GM18519 (cell line): ENCODE measurements at regions not wholly inside any gene's neighbourhood (a gene's known extent, or its start where the extent isn't known, plus 50 kb on each side); places are given as distances from the start of the nearest gene placed in this dataset.

Experiments
- ATAC-seq: cut with Tn5 transposase; IDR thresholded peaks from one replicate; pipeline ENCODE4 v1.9.1; 2021; ENCODE audit warnings: mild to moderate bottlenecking, moderate library complexity; ENCODE audit not compliant: unreplicated experiment, low FRiP score

DNA sequence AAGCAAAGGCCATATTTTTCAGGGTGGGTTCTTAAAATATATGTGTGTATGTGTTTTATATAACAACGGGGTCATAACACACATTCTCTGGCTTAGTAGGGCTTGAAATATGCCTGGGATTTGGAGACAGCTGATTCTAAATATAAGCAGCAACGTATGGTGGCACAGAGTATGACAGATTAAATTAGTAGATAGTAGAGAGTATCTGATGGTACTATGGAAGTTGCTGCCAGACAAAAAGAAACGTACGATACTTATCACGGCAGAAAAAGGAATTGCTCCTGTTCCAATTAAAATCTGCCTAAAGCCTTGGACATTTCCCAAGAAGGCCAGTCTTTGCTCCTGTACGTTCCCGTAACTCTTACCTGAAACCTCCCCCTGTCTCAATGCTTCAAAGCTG lies 607.9 kb upstream of the ID2 start:
- no peak for ATAC-seq

DNA sequence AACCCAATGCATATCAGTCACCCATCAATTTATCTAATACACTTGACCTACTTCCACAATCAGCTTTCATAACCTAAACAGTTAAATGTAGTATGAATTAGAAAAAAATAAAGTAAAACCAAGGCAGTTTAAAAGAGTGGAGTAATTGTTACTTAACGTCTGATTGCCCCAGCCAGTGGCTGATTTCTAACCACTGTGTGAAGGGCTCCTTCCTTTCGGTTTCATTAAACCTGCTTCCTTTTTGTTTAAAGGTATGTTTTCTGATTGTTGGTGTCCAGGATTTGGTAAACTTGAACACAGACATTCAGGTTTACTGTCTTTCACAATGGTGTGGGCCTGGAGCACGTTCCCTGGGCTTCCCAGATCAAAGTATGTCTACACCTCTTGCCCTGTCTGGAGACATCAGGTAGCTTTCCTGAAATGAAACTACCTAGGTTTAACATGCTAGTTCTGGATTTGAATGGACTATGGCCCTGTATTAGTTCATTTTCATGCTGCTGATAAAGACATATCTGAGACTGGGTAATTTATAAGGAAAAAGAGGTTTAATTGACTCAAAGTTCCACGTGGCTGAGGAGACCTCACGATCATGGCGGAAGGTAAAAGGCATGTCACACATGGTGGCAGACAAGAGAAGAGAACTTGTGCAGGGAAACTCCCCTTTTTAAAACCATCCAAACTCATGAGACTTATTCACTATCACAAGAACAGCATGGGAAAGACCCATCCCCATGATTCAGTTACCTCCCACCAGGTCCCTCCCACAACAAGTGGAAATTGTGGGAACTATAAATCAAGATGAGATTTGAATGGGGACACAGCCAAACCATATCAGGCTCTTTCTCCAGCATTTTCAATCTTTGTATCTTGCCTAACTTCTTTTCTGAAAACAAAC lies 605.2 kb upstream of the ID2 start:
- no peak for ATAC-seq

DNA sequence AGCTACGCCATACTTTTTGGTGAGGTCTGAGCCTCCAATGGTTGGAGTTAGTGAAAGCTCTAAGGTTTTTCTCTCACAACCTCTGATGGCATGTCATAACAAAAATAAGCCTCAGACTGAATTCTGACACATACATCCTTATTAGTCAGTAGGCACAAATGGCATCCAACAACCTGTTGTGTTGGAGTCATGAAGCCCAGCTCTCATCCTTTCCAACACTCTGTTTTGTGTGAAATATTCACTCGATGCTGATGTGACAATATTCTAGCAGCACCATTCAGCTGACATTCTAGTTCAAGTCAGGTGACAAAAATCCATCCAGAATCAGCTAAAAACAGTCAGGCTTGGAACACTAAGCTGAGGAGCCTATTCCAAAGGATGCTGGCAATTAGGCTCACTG lies 603.2 kb upstream of the ID2 start:
- no peak for ATAC-seq

DNA sequence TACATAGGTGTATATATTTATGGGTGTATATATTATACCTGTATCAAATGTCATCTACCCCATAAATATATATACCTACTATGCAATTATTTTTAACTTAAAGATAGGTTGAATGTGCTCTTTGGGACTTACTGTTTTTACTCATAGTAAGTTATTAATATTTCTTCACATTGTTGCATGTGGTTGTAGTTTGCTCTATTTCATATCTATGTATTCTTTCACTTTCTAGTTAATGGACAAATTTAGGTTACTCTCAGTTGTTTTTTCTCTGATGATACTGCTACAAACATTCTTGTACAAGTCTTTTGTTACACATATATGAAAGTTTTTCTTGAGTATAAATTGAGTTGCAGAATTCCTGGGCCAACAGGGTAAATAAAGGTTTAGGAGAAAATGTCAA lies 601.8 kb upstream of the ID2 start:
- no peak for ATAC-seq

DNA sequence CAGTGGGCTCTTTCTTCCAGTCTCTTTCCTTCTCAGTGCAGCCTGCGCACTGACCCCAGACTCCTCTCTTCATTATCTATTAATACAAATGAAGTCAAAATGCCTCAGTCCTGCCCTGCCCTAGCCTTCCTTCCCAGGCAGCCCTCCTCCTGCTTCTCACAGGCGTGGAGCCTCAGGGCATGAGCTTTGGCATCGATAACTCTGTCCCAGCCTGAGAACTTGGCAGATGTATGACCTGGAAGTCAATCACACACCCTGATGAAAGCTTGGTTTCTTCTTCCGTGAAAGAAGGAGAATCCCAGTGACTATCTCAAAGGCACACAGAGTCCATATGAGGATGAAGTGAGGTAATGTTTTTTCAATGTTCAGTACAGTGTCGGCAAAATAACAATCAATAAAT lies 600.7 kb upstream of the ID2 start:
- no peak for ATAC-seq

DNA sequence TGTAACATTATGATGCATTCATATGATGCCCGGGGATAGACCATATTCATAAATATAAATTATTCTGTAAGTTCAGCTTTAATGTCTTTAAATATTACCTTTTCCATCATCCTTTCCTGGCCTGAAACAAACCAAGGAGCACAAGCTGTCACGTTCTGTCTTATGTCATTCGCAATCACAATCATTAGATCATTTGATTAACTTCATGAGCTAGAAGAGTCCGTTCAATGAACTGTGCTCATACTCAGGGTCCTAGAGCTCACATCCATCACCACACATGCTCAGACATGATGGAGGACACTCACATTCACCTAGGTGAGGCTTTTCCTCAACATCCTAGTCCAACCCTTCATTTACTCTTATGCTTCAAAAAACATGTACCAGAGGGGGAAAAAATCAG lies 599.0 kb upstream of the ID2 start:
- no peak for ATAC-seq

DNA sequence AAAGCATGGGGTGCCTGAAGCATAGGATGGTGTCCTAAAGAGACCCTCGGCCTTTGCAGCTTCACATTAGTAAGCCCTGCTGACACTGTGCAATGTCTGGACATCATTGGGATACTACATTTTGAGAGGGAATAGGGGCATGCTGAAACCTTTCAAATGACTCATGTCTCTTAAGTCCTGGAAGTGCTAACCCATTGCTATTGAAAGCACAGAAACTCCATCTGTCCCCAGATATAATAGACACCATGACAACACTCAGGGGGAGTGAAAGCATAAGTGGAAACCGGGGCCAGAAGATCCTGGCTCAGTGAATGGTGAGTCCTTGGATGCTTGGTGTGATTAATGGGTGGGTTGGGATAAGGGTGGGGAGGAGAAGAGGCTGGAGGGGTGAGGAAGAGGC lies 595.5 kb upstream of the ID2 start:
- no peak for ATAC-seq

DNA sequence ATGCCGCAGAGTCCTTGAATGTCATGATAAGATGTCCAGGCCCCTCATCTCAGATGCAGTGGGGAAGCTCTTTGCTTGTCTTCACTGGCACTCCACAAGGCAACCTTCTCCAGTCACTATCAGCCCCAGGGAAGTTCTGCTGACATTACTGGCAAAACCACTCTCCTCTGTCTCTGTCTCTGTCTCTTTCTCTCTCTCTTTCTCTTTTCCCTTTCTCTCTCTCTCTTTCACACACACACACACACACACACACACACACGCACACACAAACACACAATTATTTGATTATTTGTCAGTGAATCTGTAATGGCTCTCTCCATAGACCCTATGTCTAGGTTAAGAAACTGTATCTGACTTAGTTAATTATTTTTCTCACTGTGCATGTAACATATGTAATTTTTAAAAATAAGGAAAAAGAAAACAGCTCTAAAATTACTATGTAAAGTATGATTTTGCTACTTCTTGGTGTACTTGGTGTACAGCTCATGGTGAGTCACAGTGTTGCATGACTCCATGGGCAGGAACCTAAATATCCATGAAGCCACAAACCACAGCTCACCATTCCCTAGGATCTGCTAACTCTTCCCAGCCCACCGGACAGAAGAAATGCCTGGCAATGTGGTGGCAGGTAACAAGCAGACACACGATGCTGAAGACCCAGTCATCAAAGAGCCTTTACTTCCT lies 594.9 kb upstream of the ID2 start:
- no peak for ATAC-seq

DNA sequence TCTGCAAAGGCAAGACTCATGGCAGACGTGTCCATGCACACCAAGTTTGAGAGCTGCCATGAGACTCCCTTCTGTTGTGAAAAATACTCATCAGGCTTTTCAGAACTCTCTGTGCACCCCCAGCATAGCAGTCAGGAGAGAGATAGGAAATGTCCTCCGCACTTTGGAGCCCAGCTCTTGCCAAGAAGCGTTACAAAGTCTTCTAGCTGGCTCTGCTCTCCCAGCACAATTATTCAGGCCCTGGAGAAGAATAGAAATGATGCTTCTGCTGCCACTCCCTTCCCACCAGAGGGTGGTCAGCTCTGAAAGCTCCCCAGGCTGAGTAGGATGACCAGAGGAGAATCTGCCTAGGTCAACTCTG lies 594.4 kb upstream of the ID2 start:
- ATAC-seq = no peak

DNA sequence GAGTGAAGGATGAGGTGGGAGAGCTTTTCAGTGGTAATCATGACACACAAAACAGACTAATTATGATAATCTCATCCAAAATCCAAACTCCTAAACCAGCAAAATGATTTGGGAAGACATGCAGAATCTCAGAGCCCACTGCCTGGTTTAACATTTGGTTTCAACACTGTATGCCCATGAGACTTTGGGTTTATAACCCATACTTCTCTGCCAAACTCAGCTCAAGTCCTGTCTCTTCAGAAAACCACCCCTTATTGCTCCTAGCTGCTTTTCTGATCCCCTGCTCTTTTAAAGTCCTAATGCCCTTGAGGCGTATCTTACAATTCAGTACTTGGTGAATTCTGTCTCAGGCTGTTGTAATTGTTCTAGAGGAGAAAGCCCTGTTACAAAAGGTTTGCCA lies 593.0 kb upstream of the ID2 start:
- no peak for ATAC-seq

DNA sequence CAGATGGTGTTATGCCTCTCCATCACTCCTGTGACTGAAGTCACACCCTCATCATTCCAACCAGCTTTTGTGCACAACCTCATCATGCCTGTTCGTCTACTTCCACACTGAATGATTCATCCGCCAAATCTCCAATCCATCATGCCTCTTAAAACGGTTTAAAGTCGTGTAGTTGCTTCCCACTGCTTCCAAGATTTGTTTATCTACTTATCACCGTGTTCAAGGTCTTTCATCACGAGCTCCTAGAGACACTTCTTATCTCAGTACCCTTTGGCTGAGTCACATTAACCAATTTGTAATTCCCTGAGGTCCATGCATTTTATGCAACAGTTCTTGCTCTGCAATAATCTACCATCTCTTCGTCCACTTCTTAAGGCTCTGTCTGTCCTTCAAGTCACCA lies 592.3 kb upstream of the ID2 start:
- ATAC-seq = no peak

DNA sequence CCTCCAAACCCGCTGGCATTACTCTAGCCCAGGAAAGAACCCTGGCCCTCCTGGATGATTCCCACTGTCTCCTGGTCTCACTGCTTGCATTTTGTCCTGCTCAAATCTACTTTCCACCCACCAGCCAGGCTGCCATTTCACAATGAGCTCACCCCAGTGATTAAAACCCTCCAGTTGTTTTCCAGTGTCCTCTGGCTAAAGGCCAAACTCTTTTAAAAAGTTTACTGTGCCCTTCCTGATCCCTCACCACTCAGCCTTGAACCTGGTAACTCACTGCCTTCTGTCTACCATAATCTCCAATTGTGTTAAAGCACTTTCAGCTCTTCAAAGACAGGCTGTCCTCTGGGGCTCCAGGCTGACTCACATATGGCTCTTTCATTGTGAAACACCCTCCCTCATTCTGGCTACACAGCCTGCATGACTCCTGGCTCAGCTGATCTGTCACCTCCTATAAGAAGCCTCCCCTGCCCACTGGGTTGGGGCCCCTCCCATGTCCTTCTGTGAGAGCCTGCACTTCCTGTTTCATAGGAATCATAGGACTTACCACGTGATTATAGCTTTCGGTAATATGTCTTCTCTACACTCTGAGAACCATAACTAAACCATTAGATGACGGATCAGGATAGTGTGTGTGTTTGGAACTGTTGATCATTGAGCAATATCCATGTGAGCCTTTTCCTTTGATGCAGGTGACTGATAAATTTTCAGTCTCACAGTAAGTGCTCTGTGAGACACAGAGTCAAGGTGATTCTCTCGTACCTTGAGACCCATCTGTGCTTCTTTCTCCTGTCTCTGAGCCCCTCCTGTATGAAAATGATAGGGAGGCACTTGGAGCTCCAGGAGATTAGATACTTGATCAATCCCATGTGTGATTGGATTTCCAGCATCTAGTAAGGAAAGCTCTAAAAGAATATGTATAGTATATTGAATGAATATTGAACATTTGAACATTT lies 590.8 kb upstream of the ID2 start:
- peak; percentile 68 for ATAC-seq

DNA sequence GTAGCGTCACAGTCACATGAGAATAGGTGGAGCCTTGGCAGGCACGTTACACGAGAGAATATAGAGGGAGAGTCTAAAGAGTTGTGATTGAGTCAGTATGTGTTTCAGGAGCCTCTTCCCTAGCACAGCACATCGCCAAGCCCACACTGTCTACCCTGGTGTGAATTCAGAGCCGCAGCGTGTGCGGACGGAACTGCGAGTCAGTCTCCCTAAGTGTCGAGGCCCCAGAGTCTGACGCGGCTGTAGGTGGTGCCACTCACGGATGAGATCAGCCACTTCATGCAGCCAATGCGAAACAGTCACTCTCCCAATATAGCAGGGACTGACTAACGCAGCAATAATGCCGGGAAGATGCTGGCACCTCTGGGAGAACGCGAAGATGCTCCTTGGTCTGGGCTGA lies 587.3 kb upstream of the ID2 start:
- ATAC-seq = no peak

DNA sequence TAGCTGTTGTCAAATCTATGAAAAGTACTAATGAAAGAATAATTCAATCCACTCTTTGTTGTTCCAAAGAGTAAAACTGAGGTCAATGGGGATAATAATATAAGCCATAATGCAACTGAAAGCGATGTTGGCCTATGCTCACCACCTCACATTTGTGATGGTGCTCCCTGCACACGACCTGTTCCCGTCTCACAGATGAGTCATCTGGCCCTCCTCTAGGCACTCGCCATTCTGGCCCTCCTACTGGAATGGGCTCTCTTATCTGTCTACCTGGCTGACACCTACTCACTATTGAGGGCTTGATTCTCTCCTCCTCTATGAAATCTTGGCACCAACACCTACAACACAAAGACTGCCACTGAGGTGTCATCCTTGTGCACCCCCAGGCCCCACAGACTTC lies 585.9 kb upstream of the ID2 start:
- ATAC-seq = no peak

DNA sequence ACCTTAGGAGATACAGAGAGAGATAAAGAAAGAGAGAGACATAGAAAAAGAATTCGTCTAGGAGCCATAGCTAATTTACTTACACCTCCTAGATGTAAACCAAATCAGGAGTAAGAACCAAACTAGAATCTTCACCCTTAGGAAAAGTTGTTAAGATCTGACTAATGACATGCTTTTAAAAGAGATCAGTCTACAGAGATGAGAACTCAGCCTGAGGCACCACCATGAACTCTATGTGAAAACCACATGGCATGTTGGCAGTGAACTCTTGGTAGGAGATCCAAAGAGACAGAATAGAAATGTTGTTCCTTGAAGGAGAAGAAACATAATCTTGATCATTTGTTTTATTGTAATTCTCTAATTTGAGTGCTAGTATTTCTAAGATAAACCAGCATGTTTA lies 585.4 kb upstream of the ID2 start:
- ATAC-seq = no peak

DNA sequence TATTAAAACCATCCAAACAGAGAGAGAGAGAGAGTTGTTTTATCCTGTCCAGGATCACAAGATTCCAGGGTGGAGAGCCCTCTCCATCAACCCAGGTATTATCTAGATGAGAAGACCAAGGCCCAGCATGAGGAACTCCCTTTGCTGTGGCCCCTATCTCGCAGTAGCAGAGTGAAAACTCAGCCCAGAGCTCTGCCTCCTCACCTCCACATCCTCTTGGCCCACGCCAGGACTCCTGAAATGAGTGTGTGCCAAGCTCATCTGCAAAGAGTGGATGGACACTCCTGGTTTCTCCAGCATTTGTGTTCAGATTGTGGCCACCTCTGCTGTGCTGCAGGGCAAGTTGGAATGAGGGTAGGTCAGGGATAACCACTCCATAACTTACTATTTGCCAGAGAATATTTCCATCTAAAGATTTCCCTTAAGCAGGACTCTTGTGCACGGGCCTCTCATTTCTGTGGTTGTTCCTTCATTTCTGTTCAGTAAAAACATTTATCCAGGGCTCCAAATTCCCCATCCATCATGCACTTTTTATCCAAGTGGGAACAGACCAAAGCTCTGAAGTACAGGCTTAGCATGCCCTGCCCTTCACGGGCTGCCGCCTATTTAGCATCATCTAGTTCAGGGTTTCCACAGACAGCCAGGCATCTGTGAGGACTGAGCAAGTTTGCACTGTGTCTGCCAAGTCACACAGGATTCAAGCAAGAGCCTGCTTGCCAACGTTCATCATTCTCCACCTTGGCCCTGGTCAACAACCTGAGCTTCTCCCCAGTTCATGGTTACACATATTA lies 583.2 kb upstream of the ID2 start:
- no peak for ATAC-seq

DNA sequence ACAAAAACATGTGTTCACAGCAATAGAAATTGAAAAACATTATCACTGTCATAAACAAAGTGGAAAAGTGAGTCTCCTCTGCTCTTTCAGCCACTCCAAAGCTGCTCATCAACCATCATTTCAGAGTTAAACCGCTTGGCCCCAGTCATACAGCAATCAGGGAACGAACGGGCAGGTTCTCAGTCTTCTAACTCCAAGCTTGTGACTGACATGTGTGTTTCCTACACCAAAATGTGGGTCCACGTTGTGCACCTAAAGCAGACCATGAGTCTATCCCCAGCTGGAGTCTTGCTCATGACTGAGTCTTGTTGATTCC lies 582.6 kb upstream of the ID2 start:
- no peak for ATAC-seq

DNA sequence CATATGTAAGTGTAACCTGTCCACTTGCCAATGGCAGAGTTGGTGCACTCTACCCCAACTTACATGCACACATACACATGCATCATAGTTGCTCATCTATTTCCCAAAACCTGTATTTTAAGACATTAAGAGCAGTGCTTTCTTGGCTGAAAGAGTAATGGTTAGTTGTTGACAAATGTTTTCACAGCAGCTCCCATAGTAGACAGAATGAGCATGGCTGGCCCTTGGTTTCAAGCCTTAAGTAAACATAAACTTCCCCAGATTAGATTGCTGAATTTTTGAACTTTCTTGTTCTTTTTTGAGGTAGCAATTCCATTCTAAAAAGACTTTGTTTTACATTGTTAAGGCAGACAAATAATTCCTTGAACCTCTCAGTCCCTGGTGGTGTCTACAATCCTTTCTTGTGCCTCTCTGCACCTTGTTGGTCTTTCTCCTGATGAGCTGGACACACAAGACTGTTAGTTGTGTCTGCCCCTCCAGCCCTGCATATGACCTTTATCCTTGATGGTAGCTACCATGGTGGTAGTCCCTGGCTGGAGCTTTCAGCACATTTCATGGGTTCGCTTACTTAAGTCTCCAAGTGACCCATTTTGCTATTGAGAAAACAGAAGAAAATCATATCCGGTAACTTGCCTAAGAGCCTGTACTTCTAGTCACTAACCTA lies 580.1 kb upstream of the ID2 start:
- no peak for ATAC-seq

DNA sequence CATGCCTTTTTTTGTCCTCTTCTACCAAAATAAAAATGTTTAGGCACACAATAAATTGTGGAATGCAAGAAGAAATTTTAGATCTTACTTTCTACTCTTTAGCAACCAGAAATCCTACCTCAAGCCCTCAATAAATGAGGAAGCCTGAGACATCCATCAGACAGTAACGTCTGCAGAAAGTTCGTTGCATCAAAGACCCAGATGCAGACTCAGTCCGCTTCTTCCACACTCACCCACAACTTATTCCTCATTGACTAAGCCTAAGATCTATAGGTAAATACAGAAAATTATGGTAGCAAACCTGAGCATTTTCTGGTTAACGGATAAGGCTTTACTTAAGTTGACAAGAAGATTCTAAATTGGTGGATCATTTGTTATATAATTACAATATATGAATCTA lies 579.4 kb upstream of the ID2 start:
- no peak for ATAC-seq

DNA sequence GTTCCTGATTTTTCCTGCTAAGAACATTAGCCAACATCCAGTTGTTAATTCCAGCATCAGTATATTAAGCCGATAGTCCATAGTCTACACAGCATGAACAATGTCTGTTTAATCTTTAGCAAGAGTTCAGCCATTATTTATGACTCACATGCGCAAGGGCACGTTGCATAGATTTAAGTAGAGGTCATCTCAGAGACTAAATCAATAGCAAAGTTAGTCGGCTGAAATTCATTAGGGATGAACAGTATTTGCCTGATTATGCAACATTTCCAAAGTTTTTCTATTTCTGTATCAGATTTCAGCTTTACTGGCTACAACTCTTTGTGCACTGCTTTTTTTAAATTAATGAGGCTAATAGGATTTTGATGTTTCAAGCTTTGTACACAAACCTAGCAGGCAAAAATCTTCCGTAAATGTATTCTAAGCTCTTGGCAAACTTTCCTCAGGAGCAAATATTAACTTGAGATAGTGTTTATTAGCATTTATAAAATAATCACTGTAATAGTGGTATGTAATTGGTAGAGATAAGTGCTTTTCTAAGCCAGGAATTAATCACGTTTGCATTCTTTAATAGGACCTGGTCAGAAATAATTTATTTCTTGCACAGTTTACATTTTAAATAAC lies 578.7 kb upstream of the ID2 start:
- no peak for ATAC-seq
